Lung microvascular endothelial cell (primary cell): ENCODE measurements at regions not wholly inside any gene's neighbourhood (a gene's known extent, or its start where the extent isn't known, plus 50 kb on each side); places are given as distances from the start of the nearest gene placed in this dataset.
"Not testable (repeated sequence)": the region's sequence is repeated elsewhere in the genome, so short reads cannot be mapped to it uniquely, and the experiment has no call there.

Source experiments
- DNase-seq, 2 donors: peaks; one replicate each; pipeline versions ENCODE4 v3.0.0 to v3.0.0-alpha.2; 2010; ENCODE audit warnings: low read depth in 2 of 2

DNA sequence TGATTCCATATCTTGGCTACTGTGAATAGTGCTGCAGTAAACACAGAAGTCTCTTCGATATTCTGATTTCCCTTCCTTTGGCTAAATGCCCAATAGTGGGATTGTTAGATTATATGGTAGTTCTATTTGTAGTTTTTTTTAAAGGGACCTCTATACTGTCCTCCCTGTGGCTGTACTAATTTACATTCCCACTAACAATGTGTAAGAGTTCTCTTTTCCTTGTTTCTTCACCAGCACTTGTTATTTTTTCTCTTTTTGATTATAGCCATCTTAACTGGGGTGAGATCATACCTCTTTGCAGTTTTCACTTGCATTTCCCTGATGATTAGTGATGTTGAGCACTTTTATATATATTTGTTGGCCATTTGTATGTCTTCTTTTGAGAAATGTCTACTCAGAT is 102.0 kb downstream of the CARTPT start:
- no peak for DNase-seq

DNA sequence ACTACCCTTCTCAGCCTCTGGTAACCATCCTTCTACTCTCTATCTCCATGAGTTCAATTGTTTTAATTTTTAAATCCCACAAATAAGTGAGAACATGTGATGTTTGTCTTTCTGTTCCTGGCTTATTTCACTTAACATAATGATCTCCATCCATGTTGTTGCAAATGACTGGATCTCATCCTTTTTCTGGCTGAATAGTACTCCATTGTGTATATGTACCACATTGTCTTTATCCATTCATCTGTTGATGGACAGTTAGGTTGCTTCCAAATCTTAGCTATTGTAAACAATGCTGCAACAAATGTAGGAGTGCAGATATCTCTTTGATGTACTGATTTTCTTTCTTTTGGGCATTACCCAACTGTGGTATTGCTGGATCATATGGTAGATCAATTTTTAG is 103.0 kb downstream of the CARTPT start:
- not testable (repeated sequence) for DNase-seq

DNA sequence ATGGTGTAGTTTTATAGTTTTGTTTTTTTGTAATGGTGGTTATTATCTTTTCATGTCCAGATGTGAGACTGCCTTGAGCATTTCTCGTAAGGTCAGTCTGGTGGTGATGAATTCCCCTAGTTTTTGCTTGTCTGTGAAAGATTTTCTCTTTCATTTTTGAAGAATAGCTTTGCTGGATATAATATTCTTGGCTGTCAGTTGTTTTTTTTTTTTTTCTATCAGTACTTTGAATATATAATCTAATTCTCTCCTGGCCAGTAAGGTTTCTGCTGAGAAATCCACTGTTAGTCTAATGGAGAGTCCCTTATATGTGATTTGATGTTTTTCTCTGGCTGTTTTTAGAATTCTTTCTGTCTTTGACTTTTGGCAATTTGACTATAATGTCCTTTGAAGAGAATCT is 106.9 kb downstream of the CARTPT start:
- no peak for DNase-seq

DNA sequence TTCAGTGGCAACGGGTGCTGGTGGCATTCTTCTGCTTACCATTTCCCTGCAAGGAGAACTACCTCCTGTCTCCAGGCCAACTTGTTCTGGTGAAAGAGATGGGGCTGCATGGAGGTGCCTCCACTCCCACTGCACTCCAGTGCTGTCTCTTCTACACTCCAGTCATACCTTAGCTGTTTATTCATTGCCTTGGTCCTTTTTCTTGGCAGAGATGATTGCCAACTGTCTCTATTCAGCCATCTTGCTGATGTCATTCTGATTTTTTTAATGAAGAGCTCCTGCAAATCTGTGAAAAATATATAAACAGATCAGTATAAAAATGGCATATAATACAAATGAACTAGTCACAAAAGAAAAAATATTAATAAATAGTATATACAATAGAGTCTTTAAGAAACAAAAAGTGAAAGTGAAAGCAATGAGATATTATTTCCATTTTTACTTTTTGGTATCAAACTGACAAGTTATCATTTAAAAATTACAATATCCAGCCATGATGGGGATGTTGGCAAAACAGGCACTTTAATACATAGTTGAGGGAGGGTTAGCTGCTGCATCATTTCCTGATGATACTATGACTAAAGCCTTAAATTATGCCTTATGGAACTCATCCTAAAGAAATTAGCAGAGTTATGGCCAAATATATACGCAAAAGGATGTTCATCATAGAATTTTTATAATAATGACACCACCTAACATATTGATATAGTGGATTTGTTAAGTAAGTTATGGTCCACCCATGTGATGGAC is 109.4 kb downstream of the CARTPT start:
- peak in 1 of 2 donors; percentile 12 for DNase-seq

DNA sequence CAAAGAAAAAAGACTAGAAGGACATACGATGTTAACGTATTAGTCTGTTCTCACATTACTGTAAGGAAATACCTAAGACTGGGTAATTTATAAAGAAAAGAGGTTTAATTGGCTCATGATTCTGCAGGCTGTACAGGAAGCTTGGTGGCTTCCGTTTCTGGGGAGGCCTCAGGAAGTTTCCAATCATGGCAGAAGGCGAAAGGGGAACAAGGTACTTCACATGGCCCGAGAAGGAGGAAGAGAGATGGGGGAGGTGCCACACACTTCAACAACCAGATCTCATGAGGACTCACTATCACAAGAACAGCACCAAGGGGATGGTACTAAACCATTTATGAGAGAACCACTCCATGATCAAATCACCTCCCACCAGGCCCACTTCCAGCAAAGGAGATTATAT is 110.1 kb downstream of the CARTPT start:
- DNase-seq, result no peak

DNA sequence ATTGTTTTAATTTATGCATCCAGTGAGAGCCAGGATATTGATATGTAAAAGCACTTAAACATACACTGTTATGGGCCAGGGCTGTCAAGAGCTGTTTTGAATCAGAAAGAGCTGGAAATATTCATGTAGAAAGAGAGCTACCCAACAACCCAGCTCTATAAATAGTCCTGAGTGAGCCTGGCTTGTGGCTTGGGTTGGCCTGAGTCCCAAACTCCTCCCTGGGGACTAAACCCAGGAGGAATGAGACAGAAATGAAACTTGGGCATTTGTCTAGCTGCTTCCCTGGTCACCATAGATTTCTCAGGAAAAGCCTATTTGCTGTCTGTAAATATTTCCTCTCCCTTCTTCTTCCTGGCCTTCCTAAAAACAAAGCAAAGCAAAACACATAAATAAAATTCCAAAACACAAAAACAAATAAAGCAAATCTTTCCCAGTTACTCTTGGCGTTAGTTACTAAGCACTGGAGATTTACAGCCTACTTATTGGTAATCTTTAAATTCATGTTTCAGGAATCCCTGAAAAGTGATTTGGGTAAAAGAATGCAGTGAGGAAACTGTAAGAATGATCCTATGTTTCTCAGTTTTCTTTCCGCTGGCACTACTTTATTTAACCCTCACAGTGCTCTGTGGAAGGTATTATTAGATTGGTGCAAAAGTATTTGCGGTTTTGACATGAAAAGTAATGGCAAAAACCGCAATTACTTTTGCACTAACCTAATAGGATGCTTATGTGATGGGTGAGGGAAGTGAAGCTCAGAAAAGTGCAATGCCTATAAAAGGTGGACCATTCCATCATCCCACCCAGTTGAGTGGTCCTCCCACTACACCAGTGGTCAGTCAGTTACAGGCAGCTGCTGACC is 111.8 kb downstream of the CARTPT start:
- peak; percentile 51 to 61 for DNase-seq

DNA sequence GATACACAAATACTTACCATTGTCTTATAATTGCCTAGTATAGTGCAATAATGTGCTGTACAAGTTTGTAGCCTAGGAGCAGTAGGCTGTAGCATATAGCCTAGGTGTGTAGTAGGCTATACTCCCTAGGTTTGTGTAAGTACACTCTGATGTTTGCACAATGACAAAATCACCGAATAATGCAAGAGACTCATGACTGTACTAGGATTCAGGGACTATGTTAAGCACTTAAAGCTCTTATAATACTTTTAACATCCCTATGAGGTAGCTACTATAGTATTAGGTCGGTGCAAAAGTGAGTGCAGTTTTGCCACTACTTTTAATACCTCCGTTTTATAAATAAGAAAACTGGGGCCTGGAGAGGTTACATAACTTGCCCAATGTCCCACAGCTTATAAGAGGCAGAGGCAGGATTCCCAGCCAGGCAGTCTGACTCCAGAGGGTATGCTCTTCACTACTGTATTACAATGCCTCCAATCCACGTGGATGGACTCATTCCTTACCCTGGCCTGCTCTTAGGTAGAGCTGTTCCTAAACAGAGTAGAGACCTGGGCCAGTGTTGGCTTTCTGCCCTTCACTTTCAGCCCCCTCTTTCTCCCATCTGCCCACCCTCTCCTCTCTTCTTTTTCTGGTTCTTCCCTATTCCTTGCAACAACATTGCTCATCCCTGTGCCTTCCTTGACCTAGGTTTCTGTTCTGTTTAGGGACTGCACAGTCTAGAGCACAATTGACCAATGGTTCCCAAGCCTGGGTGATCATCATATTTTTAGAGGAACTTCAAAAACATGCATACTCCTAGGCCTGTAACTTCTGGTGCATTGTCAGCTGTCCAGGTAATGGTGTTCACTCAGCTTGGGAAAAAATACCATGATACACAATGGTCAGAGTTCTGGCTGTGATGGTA is 114.0 kb downstream of the CARTPT start:
- DNase-seq, result no peak

DNA sequence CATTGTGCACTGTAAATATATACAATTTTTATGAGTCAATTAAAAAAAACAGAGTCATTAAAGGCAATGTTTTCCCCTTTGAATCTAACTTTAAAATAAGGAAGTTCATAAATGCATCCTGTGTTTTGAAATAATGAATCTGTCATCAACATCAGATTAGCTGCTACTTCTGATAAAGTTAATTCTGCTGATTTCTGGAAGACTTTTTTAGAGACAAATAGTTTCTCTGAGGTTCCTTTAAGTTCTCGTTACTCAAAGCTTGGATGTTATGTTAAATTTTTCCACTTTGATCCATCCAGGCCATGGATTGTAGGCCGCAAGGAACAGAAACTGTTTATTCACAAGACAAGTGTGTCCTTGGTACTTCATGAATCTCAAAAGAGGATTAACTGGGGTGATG is 115.5 kb downstream of the CARTPT start:
- DNase-seq, result no peak

DNA sequence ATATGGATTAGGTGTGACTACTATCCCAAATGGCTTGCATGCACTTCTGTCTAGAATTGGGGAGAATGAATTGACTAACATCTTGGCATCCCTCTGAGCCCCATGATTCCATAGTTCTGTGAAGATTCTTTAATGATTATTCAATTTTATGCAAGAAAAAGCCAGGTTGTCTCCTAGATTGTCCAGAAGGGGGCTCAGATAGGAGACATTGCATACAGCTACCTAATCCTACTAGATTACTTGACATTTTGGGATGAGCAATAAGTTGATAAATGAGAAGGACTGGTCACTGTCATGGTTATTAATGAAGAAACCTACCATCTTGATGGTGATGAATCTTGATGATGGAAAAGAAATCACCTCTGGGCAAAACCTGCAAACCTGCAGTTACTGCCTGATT is 117.0 kb downstream of the CARTPT start:
- peak; percentile 20 to 32 for DNase-seq

DNA sequence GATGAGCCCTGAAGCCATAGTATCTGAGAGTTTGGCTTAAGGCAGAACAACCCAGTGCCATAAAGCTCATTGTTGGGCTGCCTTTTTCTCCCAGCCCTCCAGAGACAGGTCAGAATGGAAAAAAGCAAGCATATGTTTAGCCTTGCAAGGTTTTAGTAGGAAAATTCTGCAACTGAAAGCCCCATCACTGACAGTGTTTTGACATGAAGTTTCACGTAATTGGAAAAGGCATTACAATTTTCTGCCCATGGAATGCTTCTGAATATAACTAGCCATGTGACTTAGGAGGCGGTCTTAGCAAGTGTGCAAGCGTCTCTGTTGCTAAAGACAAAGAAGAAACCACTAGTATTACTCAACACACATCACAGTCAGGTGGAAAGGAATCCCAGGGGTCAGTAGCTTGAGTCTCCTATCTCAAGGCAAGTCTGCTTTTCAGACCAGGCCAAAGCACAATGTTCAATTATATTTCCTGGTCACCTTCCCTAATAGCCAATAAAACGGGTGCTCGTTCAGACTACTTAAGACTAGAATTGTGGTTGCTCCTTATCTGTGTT is 117.6 kb downstream of the CARTPT start:
- DNase-seq, result no peak

DNA sequence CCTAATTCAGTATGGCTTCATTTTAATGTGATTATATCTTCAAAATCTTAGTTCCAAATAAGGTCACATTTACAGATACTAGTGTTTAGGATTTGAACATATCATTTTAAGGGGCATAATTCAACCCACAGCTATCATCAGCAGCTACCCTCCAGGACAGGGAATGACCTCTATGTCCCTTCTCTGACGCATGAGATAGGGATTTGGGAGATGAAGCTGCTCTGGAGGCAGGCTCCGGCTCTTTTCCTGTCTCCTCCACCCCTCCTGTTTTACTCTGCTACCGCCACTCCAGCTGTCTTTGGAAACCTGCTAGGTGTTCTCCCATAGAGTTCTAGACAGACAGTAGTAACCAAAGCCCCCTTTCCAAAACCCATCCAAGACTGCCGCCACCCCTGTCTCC is 119.2 kb downstream of the CARTPT start:
- DNase-seq, result no peak

DNA sequence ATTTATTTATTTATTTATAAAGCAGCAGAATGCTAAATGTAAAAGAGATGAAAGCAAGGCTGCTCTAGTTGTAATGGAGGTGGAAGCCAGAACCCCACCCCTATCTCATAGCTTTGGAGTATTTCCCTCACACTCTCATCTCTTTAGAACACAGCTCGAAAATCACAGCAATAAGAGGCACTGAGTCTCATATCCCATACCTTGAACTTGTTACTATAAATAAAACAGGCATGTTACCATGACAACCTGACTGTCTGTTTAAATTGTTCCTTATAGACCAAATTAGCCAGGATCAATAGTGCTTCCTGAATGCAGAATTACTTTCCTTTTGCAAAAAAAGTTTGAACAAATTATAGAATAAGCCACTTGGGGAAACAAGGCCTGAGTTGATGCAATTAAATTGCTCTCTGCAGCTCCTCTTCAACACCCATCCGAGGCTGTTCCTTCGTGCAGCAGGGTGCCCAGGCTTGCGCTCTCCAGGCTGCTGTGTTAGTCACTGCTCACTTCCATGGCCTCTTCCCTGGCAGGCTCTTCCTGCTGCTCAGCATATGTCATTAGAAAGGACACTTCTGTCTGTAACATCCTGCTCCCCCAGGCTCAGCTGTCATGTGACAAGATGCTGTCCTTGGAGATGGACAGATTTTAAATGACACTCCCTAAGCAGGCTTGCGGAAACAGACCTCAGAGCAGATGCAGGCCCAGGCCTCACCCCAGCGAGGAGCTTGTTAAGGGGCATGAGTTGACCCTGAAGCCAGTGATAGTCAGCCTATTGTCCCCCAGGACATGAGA is 120.2 kb downstream of the CARTPT start:
- no peak for DNase-seq

DNA sequence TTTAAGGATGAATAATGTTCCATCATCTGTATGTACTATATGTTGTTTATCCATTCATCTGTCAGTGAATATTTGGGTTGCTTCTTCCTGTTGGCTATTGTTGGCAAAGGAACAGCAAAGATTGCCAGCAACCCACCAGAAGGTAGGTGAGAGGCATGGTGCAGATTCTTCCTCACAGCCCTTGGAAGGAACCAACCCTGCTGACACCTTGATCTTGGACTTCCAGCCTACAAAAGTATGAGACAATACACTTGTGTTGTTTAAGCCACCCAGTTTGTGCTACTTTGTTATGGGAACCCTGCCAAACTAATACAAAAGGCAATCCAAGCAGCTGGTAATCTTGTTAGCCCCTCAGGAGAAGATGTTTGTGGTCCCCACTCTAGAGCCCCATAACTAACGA is 122.0 kb downstream of the CARTPT start:
- DNase-seq, result no peak

DNA sequence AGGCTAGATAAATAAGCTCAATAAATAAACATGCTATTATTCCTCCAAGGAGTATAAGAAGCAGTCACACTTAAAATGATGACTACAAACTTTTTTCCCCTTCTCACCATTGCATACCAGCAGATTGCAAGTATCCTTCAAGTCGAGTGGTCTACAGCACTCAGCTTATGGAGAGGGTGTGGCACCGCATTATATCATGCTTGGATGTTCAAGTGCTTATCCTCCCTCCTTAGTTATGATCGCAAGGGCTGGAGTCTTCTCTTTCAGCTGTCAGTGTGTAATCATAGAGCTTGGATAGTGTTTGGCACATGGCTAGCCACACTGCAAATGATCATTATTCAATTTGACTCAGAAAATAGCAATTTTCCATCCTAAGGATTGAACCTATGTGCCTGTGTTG is 124.0 kb downstream of the CARTPT start:
- DNase-seq, result no peak

DNA sequence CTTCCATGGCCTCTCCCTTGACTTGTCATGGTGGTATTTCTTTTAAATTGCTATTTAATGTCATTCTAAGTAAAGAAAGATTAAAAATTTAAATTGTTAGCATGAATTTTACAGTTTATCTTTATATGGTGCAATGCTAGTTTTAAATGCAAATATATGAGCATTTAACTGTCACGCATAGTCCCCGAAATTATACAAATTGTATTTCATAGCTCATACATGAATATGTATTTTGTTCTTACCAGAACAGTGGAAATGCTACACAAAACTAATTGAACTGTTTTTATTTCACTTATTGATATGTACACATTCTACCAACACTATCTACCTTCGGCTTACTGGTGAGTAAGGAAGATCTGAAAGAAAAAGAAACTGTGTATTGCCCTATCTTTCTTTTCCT is 125.8 kb downstream of the CARTPT start:
- DNase-seq, result no peak

DNA sequence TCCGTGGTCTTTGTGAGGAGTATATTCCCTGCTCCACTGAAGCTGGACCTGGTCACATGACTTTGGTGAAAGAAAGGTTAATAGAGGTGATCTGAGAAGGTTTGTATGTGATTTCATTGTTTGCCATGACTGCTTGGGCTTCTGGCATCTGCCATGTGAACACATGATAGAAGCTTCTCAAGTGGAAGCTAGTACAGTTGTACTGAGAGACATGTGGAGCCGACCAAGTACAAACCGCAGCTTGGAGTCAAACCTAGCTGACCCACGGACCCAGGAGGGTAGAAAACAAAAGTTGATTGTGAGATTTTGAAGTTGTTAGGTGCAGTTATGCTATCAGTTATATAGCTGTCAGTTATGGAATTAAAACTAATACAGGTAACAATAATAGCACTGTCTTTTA is 140.4 kb downstream of the CARTPT start:
- no peak for DNase-seq

DNA sequence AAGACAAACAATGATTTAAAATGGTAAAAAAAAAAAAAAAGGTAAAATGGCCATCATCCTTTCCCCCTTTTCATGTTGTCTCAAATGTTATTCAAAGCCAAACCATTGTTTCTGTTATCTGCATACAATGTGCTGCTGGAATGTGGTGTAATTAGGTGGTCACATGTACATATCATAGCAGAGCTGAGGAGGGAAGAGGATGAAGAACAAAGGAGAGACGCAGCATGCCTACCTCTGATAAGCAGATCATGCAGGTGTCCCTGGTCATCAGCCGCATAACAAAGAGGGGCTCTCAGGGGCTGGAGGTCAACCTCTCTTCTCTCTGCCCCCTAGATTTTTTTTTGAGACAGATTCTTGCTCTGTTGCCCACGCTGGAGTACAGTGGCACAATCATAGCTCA is 141.0 kb downstream of the CARTPT start:
- DNase-seq, result peak in 1 of 2 donors; percentile 65

DNA sequence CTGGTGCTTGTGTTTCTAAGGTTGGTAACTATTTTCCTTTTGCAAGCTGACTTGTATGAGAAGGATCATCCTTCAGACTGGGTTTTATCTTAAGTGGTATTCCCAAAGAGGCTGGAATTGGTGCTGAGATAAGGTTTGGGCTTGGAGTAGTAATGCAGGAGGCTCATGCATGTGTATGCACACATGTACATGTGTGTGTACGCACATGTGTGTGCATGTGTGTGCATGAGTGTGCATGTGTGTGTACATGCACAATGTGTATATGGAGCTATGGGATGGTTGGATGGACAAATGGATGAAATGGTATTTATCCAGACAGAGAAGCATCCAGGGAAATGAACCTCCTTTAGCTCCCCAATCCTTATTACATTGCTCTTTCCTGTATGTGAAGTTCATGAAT is 142.6 kb downstream of the CARTPT start:
- DNase-seq, result no peak

DNA sequence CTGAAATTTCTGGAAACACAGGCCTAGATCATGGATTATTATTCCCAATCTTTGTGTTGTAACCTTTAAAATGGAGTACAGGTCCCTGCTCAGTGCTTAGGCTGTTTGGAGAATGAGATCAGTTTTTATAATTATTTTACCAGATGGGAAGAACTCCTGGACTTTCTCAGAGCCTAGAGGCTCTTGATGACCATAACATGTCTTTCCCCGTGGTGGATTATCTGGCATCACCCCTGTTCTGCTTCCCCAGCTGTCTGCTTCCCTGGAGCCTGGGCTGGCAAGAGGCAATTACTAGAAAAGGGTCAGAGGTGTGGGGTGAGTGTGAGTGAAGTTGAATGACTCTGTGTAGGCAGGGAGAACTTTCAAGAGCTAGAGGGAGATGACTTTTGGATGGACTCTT is 143.0 kb downstream of the CARTPT start:
- no peak for DNase-seq

DNA sequence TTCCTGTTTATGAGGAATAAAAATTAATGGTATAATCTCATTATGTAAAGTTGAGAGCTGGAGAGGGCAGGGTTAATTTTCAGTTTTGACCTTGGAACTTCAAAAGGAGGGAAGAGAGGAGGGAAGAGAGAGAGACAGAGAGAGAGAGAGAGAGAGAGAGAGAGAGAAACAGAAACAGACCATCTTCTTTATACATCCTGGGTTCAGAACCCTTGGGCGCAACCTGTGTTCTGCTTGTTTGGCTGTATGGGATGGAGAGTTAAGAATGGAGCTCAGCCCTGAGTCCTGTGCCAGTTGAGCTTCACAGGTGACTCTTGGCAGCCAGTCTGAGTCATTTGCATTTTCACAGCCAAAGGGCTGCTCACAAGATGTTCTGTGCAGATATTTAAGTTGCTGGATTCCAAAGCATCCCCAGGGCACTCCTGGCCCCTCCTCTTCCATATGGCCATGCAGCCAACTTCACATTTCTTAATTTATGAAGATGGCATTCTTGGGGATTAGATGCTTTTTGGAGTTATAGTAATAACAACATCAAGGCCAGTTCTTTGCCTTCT is 143.5 kb downstream of the CARTPT start:
- DNase-seq, result no peak
